ENCODE measurements at regions not wholly inside any gene's neighbourhood (a gene's known extent, or its start where the extent isn't known, plus 50 kb on each side); places are given as distances from the start of the nearest gene placed in this dataset.

DNA sequence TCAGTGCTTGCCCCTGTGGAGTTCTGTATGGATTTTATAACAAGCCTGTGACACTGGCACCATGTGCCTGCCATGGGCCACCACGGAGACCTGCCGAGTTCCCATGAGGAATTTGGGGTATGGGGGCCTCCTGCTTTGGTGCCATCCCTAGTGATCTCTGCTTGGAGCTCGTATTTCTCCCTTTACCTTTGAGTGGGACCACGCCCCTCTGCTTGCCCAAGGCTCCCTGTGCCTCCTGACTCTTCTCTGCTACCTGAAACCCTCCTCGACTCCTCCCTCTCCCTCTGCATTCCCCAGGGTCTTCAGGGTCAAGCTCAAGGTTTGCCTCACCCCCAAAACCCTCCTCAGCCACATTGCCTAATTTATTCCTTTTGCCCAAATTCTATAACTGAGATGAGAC, 225.0 kb downstream of the BUB3 start:
- 60 to 70% methylated on average over 3 to 5 of the region's 5 CpGs for WGBS, 2 donors
- DNase-seq, result no peak
- Histone ChIP-seq H3K36me3 (no peaks in the 10 kb centered on the region), H3K4me1 (peaks cover 0 to 8% (median 3%) of the 10 kb centered on the region in 4 donors), H3K9me3 (no peaks in the 10 kb centered on the region), H3K27ac (no peak overlapping the region), H3K4me3 (no peak overlapping the region), H3K27me3 (no peaks in the 10 kb centered on the region)
- TF ChIP-seq EP300 (IDR thresholded peaks at IDR 0.05) (no peak), POLR2AphosphoS5 (IDR thresholded peaks at IDR 0.05) (no peak), POLR2A (IDR thresholded peaks at IDR 0.05) (no peak)
- TF ChIP-seq, protein P1, sequence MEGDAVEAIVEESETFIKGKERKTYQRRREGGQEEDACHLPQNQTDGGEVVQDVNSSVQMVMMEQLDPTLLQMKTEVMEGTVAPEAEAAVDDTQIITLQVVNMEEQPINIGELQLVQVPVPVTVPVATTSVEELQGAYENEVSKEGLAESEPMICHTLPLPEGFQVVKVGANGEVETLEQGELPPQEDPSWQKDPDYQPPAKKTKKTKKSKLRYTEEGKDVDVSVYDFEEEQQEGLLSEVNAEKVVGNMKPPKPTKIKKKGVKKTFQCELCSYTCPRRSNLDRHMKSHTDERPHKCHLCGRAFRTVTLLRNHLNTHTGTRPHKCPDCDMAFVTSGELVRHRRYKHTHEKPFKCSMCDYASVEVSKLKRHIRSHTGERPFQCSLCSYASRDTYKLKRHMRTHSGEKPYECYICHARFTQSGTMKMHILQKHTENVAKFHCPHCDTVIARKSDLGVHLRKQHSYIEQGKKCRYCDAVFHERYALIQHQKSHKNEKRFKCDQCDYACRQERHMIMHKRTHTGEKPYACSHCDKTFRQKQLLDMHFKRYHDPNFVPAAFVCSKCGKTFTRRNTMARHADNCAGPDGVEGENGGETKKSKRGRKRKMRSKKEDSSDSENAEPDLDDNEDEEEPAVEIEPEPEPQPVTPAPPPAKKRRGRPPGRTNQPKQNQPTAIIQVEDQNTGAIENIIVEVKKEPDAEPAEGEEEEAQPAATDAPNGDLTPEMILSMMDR (IDR thresholded peaks at IDR 0.05), result no peak
- ATAC-seq (ENCODE audit: low FRiP score in 2 of 2), result no peak

- Histone ChIP-seq H3K9me3 (peaks cover 0 to 8% (median 2%) of the 10 kb centered on the region in 4 donors), H3K27me3 (no peaks in the 10 kb centered on the region), H3K27ac (no peak overlapping the region), H3K36me3 (no peaks in the 10 kb centered on the region), H3K4me3 (no peak overlapping the region), H3K4me1 (peaks cover 0 to 8% (median 3%) of the 10 kb centered on the region in 4 donors)
- 73 to 74% methylated on average over 7 of the region's 7 CpGs for WGBS, 2 donors
- TF ChIP-seq EP300 (IDR thresholded peaks at IDR 0.05) (no peak), POLR2AphosphoS5 (IDR thresholded peaks at IDR 0.05) (no peak), POLR2A (IDR thresholded peaks at IDR 0.05) (no peak)
- TF ChIP-seq, protein P1 (IDR thresholded peaks at IDR 0.05), result no peak
- no peak for ATAC-seq (ENCODE audit: low FRiP score in 2 of 2)
- DNase-seq, result no peak
Measured at GRCh38 chr10:123380491-123381085, 226.4 kb downstream of the BUB3 start.

DNA sequence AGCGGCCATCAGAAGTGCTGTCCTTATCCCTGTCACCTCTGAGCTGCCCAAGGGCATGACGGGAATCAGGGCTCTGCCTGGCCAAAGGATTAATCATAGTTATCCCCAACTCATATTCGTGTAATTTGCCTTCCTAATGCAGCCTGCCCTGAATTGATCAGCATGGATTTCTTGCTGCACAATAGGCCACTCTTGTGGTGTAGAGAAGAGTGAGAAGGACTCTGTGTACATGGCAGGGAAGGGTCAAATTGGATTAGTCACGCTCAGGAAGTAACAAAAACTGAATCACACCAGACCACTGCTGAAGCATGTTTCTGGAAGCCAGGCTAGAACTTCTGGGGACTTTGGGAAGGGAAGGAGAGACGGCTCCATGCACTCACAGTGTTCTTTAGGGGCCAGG, 227.0 kb downstream of the BUB3 start:
- DNase-seq (no peak), ATAC-seq (ENCODE audit: low FRiP score in 2 of 2) (no peak)
- H3K36me3 ChIP-seq, result no peaks in the 10 kb centered on the region
- peaks cover 0 to 8% (median 3%) of the 10 kb centered on the region in 4 donors for H3K4me1 ChIP-seq
- TF ChIP-seq, protein P1 (IDR thresholded peaks at IDR 0.05), result no peak
- no peak for TF ChIP-seq EP300 (IDR thresholded peaks at IDR 0.05)
- TF ChIP-seq POLR2AphosphoS5 (IDR thresholded peaks at IDR 0.05), result no peak
- no peak for TF ChIP-seq POLR2A (IDR thresholded peaks at IDR 0.05)
- H3K9me3 ChIP-seq, result peaks cover 0 to 11% (median 4%) of the 10 kb centered on the region in 4 donors
- no peaks in the 10 kb centered on the region for H3K27me3 ChIP-seq
- WGBS, 2 donors, result 75 to 77% methylated on average over 5 of the region's 5 CpGs
- no peak overlapping the region for H3K27ac ChIP-seq
- no peak overlapping the region for H3K4me3 ChIP-seq

- Histone ChIP-seq H3K9me3 (peaks cover 0 to 12% (median 5%) of the 10 kb centered on the region in 4 donors), H3K27me3 (no peaks in the 10 kb centered on the region), H3K4me1 (peaks cover 0 to 7% (median 3%) of the 10 kb centered on the region in 4 donors), H3K27ac (no peak overlapping the region), H3K4me3 (no peak overlapping the region), H3K36me3 (no peaks in the 10 kb centered on the region)
- DNase-seq (no peak), ATAC-seq (ENCODE audit: low FRiP score in 2 of 2) (no peak)
- 74 to 79% methylated on average over 4 of the region's 4 CpGs for WGBS, 2 donors
- no peak for TF ChIP-seq POLR2A (IDR thresholded peaks at IDR 0.05)
- TF ChIP-seq EP300 (IDR thresholded peaks at IDR 0.05), result no peak
- TF ChIP-seq POLR2AphosphoS5 (IDR thresholded peaks at IDR 0.05), result no peak
- TF ChIP-seq, protein P1 (IDR thresholded peaks at IDR 0.05), result no peak
Measured at GRCh38 chr10:123382491-123382890, 228.3 kb downstream of the BUB3 start.

GRCh38 chr10:123385508-123386080, 231.4 kb downstream of the BUB3 start:
- no peaks in the 10 kb centered on the region for H3K4me1 ChIP-seq
- no peak for ATAC-seq (ENCODE audit: low FRiP score in 2 of 2)

More at GRCh38 chr10:123385508-123386080, 231.4 kb downstream of the BUB3 start:
- DNase-seq, result no peak
- Histone ChIP-seq H3K27ac (no peak overlapping the region), H3K9me3 (peaks cover 0 to 12% (median 5%) of the 10 kb centered on the region in 4 donors), H3K36me3 (no peaks in the 10 kb centered on the region), H3K27me3 (no peaks in the 10 kb centered on the region), H3K4me3 (no peak overlapping the region)
- TF ChIP-seq EP300 (IDR thresholded peaks at IDR 0.05), result no peak
- TF ChIP-seq, protein P1 (IDR thresholded peaks at IDR 0.05), result no peak
- no peak for TF ChIP-seq POLR2AphosphoS5 (IDR thresholded peaks at IDR 0.05)
- no peak for TF ChIP-seq POLR2A (IDR thresholded peaks at IDR 0.05)
- 82 to 85% methylated on average over 2 of the region's 2 CpGs for WGBS, 2 donors
